Erythroblast (primary cell): ENCODE measurements at regions not wholly inside any gene's neighbourhood (a gene's known extent, or its start where the extent isn't known, plus 50 kb on each side); places are given as distances from the start of the nearest gene placed in this dataset.

Source experiments
- GATA1 ChIP-seq: IDR thresholded peaks from 2 replicates; pipeline ENCODE4 v1.6.1; 2011; ENCODE audit warnings: low read depth, mild to moderate bottlenecking, control low read depth, low read length, moderate library complexity
- POLR2A ChIP-seq: IDR thresholded peaks from 2 replicates; pipeline ENCODE4 v1.6.1; 2011; ENCODE audit warnings: mild to moderate bottlenecking, low read length

- TF ChIP-seq POLR2A (no peak), GATA1 (no peak)
These were observed 115.7 kb upstream of the KCNG1 start for GRCh38 chr20:51138576-51138975.
